ENCODE measurements at regions not wholly inside any gene's neighbourhood (a gene's known extent, or its start where the extent isn't known, plus 50 kb on each side); places are given as distances from the start of the nearest gene placed in this dataset.

DNA sequence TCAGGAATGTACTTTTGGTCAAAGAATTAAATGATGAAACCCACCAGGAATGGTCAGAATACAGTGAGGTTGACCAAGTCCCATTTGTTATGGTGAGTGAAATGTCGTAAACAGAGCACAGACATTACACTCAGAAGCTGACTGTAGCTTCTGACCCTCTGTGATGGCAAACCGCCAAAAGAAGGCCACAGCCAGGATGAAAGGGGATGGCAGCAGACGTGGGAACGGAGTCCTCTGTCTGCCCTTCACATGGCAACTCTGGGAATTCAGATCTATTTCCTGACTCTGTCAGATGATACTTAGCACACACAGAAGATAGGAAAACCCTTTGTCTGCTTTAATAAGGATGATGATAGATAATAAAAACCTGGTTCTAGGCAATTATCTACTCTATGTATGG, 757.1 kb downstream of the SORCS3 start:
- no peak for TF ChIP-seq CTCF (IDR thresholded peaks at IDR 0.05; ENCODE audit: low read depth, low read length, poor library complexity, severe bottlenecking)
- no peak for TF ChIP-seq EZH2phosphoT487 (IDR thresholded peaks at IDR 0.05; ENCODE audit: borderline replicate concordance, low read length)
